HPDE6-E6E7 (cell line): ENCODE measurements at regions not wholly inside any gene's neighbourhood (a gene's known extent, or its start where the extent isn't known, plus 50 kb on each side); places are given as distances from the start of the nearest gene placed in this dataset.
"Not testable (repeated sequence)": the region's sequence is repeated elsewhere in the genome, so short reads cannot be mapped to it uniquely, and the experiment has no call there.

Source experiments
- DNase-seq: peaks from one replicate; pipeline ENCODE4 v3.0.0; 2011; ENCODE audit warnings: missing footprints; ENCODE audit errors: extremely low spot score

DNA sequence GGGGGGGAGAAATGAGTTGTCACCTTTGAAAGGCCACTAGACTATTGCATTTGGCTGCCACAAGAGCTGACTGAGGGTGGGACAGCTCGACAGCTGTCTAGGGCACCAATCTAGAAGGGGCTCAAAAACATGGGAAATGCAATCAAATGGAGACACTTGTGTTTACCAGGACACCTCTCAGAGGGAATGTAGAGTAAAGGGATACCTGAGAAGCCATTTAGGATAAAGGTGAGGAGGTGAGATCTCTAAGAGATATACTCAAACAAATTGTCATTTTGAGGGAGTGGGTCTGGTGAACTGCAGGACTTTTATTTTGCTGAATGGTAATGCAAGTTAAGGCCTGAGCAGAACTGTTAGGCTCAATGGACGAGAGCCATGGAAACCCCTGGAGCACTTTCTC lies 159.8 kb downstream of the DDX1 start:
- no peak for DNase-seq

- DNase-seq: no peak
Observed at GRCh38 chr2:15752552-15753232, 161.0 kb downstream of the DDX1 start.

DNA sequence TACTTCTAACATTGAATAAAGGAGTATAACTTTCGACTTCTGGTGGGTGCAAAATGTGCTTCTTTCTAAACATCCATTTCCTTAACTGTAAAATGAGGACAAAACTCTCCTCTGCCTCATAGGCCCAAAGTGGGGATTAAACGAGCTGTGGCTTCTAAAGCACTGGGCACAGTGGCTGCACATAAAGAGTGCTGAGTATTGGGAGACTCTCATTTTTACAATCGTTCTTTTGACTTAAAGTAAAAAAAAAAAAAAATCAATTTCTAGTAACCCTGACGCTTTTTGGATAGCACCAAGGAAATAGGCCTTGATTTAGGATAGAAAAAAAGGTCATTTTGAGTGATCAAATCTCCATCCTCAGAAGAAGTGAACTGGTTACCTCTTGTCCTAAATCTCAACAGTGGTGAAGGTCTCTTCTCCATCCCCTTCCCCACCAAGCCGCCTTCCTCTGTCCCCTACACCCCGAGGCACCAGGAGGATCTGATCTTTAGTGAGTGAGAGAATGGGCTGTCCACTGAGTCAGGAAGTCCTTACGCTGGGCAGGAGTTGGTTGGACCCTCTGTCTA lies 161.6 kb downstream of the DDX1 start:
- no peak for DNase-seq

GRCh38 chr2:15753811-15754702 lies 162.4 kb downstream of the DDX1 start:
- no peak for DNase-seq

GRCh38 chr2:15754703-15755099 lies 163.0 kb downstream of the DDX1 start:
- DNase-seq: no peak

GRCh38 chr2:15755528-15755927 lies 163.9 kb downstream of the DDX1 start:
- DNase-seq: no peak

- no peak for DNase-seq
Observed at GRCh38 chr2:15756011-15756550, 164.4 kb downstream of the DDX1 start.

- DNase-seq: no peak
Observed at GRCh38 chr2:15756882-15757819, 165.5 kb downstream of the DDX1 start.

DNA sequence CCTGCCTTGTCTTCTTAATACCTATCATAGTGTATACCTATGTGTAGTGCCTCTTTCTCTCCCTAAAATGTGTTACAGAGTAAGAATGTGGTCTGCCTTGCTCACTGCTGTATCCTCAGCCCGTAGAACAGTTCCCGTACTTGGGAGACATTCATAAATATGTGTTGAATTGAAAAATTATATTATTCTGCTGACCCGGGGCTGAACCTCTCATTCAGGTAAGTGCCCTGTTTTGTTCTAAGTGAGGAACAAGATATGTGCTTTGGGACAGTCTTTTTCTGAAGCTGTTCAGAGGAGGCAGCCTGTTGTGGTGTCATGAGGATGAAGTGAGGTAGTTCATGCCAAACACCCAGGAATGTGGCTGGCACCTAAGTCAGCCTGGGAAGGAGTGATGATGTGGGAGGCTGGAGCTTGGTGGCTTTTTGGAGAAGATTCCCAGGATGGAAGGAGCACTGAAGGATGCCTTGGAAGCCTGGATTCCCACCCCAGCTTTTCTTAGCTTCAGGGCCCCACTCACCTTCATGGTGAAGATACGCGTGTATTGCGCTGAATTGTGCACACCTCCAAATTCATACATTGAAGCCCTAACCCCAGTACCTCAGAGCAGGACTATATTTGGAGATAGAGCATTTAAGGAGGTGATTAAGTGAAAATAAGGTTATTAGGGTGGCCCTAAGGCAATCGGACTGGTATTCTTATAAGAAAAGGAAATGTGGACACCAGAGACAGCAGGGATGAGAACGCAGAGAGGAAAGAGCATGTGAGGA lies 166.3 kb downstream of the DDX1 start:
- no peak for DNase-seq

DNA sequence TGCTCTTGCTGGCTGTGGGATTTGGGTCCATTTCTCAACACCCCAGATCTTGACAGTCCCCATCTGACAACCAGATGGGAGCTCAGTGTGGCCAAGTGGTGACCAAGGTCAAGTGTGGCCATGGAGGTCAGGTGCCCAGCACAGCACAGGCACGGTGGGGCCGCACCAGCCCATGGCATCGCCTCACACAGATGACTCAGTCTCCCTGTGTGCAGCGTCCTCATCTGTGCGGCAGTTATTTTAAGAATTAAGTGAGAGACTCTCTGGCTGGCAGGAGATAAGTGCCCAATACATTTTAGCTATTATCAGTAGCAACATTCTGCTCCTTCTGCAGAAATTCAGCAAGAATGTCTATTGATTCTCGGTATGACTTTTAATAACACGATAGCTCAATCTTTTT lies 167.2 kb downstream of the DDX1 start:
- no peak for DNase-seq

DNA sequence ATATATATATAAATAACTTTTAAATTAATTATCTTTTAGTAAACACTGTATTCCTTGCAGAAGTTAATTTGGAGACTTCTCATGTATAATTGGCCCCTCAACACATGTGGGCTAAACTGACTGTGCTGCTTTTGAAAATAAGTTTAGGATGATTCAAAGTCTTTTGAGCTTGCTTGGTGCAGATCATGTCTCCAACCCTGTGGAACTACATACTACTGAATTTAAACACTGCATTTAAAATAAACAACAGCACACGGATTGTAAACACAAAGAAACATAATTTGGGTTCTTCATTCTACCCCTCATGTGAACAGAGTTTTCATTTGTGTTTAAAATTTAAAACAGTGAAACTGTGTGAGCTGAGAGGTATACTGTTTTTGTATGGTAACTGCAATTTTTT lies 167.7 kb downstream of the DDX1 start:
- no peak for DNase-seq

GRCh38 chr2:15759791-15760190 lies 168.1 kb downstream of the DDX1 start:
- not testable (repeated sequence) for DNase-seq

DNA sequence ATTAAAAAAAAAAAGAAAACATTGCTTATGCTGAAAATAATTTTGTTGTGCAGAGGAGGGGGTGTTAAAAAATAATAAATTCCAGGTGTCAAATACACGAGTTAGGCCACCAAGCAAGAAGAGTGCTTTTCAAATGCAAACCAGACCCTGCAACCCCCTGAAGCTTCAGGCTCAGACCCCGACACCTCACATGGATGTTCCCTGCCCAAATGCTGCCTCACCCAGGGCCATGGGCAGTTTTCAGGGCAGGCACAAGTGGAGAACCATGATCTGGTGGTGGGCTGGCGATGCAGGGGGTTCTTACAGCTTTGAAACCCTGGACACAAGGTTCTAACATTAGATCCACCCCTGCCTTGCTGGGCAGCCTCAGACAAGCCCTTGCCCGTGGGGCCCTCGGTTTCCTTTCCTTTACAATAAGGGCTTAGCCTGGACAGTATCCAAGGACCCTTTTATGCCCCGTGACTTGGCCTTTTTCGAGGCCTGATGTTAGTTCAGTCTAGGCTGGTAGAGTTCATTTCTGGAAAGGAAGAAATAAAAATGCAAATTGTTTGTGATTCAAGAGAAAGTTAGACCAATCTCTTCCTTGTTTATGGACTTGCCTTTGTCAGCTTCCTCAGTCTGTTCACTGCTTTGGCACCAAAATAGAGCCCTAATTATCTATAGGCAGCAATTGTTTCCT lies 168.7 kb downstream of the DDX1 start:
- no peak for DNase-seq

DNA sequence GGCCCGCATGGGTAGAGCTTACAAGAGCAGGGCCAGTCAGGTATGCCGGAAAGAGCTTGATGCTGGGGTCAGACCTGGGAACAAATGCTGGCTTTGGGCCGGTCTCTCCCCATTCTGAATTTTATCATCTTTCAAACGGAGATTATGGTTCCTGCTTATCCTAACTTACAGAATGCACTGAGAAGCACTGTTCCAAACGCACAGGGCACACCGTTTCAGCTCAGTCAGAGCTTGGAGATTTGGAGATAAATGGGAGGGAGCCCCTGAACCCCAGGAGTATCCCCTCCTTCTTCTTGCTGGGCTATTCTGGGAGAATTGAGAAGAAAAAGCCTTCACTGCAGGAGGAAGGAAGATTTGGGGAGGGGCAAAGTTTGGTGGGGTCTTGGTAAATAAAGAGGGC lies 169.4 kb downstream of the DDX1 start:
- no peak for DNase-seq

GRCh38 chr2:15761910-15762309 lies 170.2 kb downstream of the DDX1 start:
- no peak for DNase-seq

- no peak for DNase-seq
Observed at GRCh38 chr2:15762449-15762848, 170.8 kb downstream of the DDX1 start.

- DNase-seq: no peak
Observed at GRCh38 chr2:15763106-15763821, 171.6 kb downstream of the DDX1 start.

DNA sequence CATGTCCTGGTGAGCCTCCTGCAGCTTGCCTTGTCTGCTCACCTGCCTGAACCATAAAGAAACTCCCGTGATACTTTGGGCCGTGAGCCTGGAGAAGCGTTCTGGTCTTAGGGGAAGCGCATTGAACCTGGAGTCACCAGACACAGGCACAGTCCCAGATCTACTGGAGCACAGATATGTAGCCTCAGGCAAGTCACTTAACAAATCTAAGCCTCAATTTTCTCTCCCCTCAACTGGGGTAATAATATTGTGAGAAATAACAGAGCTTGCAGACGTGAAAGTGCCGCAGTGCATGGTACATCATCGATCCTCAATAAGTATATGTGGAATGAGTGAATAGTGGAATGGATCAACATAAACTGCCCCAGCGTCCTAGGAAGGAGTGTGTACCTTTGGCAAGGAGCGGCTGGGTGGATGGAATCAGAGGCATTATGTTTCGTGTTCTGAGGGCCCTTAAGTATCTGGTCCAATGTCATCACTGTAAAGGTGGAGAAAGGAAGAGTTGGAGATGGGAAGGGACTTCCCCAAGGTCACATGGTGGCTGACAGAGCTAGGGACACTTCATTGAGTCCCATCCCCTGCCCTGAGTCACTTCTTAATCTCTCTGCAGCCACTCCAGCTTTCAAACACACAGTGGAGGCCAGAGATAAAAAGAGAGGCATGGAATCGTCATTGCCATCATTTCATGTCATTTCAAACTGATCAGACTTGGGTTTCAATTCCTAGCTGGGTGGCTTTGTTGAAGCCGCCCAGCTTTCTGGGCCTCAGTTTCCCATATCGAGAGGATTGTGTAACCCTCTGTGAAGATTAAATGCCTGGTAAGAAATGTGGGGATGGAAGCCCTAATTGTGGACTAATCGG lies 172.4 kb downstream of the DDX1 start:
- no peak for DNase-seq

GRCh38 chr2:15764683-15765011 lies 173.0 kb downstream of the DDX1 start:
- no peak for DNase-seq
